Uterus (tissue), 3 donors: ENCODE measurements at regions not wholly inside any gene's neighbourhood (a gene's known extent, or its start where the extent isn't known, plus 50 kb on each side); places are given as distances from the start of the nearest gene placed in this dataset.

Experiments used
- DNase-seq, 2 donors: peaks; one replicate each; pipeline ENCODE4 v3.0.0-alpha.2; 2019 to 2020
- H3K27ac ChIP-seq, 2 donors: fragments of 200-600 bp; sonication (generic); 1 replicate in 1 of 2; 2 replicates in 1 of 2; pipeline ENCODE4 v1.5.1; 2016 to 2018
- H3K27me3 ChIP-seq, 2 donors: fragments of 200-600 bp; sonication (generic); one replicate each; pipeline ENCODE4 v1.5.1; 2018 to 2019; ENCODE audit warnings: control low read depth in 1 of 2
- H3K36me3 ChIP-seq, 2 donors: fragments of 200-600 bp; sonication (generic); one replicate each; pipeline ENCODE4 v1.5.1; 2019; ENCODE audit warnings: control low read depth in 1 of 2
- H3K4me1 ChIP-seq, 2 donors: fragments of 200-600 bp; sonication (generic); one replicate each; pipeline ENCODE4 v1.5.1; 2018 to 2019; ENCODE audit warnings: control low read depth in 1 of 2
- H3K4me3 ChIP-seq, 2 donors: fragments of 200-600 bp; sonication (generic); 1 replicate in 1 of 2; 2 replicates in 1 of 2; pipeline ENCODE4 v1.5.1; 2018 to 2019; ENCODE audit warnings: mild to moderate bottlenecking in 1 of 2
- H3K9me3 ChIP-seq, 2 donors: fragments of 200-600 bp; sonication (generic); one replicate each; pipeline ENCODE4 v1.5.1; 2019; ENCODE audit warnings: control low read depth in 1 of 2
- POLR2A ChIP-seq, 2 donors: fragments of 450-650 bp; IDR thresholded peaks; one replicate each; pipeline ENCODE4 v1.6.1; 2016; ENCODE audit warnings: antibody characterized with exemption in 2 of 2, mild to moderate bottlenecking in 1 of 2, moderate library complexity in 1 of 2
- intact Hi-C: fragments of 100-400 bp; cut with DNase I; formaldehyde crosslinking; loops from one replicate; pipeline ENCODE4 v1.15.1; 2023; ENCODE audit warnings: low total_unique reads
- TF ChIP-seq, protein P1 (sequence below), 4 experiments: fragments of 200-600 bp in 2 of 4; fragments of 450-650 bp in 2 of 4; sonication (generic) in 2 of 4; IDR thresholded peaks; one replicate each; pipeline ENCODE4 v1.5.1; 2016 to 2019; ENCODE audit warnings: antibody characterized with exemption in 4 of 4, mild to moderate bottlenecking in 2 of 4, moderate library complexity in 1 of 4
- donor health status: DM: yes; HTN: yes; CAD: no.

DNA sequence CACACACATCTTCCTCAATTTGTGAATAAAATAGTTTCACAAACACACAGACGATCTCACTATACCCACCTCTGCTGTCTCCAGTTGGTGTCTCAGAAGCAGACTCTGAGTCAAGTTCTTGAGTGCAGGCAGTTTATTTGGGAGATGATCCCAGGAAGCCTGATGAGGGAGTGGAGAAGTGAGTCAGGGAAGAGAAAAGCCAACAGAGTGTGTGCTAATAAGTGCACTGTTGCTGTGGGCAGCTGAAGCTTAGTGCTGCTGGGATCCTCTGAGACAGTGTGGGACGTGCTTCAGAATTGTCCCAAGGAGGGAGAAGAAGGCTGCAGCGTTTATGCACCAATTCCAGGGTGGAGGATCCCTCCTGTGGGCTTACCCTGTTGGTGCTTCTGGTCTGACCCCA, 423.2 kb upstream of the C16orf82 start:
- Histone ChIP-seq H3K27ac (no peak overlapping the region), H3K27me3 (no peaks in the 10 kb centered on the region), H3K9me3 (no peaks in the 10 kb centered on the region), H3K4me3 (no peak overlapping the region), H3K36me3 (no peaks in the 10 kb centered on the region), H3K4me1 (no peaks in the 10 kb centered on the region)
- TF ChIP-seq, protein P1, sequence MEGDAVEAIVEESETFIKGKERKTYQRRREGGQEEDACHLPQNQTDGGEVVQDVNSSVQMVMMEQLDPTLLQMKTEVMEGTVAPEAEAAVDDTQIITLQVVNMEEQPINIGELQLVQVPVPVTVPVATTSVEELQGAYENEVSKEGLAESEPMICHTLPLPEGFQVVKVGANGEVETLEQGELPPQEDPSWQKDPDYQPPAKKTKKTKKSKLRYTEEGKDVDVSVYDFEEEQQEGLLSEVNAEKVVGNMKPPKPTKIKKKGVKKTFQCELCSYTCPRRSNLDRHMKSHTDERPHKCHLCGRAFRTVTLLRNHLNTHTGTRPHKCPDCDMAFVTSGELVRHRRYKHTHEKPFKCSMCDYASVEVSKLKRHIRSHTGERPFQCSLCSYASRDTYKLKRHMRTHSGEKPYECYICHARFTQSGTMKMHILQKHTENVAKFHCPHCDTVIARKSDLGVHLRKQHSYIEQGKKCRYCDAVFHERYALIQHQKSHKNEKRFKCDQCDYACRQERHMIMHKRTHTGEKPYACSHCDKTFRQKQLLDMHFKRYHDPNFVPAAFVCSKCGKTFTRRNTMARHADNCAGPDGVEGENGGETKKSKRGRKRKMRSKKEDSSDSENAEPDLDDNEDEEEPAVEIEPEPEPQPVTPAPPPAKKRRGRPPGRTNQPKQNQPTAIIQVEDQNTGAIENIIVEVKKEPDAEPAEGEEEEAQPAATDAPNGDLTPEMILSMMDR (IDR thresholded peaks at IDR 0.05), result no peak
- no peak for TF ChIP-seq POLR2A (IDR thresholded peaks at IDR 0.05)
- intact Hi-C loops, result no loop called here
- no peak for DNase-seq

DNA sequence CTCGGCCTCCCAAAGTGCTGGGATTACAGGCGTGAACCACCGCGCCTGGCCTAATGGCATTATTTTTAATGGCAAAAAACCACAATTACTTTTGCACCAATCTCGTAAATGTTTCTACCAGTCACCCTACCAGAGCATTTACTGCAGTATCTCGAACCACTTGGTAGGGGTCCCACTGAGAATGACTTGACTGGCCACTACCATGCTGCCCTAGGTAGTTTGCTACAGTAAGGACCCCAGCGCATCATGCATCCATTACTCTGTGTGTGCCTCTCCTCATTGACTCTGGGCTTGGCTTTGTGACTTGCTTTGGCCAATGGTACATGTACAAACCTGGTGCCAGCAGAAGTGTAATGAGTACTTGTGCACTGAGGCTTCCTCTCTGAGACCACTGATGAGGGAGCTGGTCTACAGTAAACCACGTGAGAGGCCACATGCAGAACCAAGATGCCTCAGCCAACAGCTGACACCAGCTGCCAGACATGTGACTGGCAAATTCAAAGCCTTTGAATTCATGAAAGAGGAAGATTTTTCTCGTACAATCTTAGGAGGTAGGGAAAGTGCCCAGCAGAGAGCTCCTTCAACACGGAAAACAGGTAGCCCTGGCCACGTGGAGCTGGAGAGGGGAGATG, 421.7 kb upstream of the C16orf82 start:
- Histone ChIP-seq H3K4me3 (no peak overlapping the region), H3K9me3 (no peaks in the 10 kb centered on the region), H3K4me1 (no peaks in the 10 kb centered on the region), H3K27ac (no peak overlapping the region), H3K27me3 (no peaks in the 10 kb centered on the region), H3K36me3 (no peaks in the 10 kb centered on the region)
- intact Hi-C loops, result no loop called here
- TF ChIP-seq, protein P1 (IDR thresholded peaks at IDR 0.05), result no peak
- TF ChIP-seq POLR2A (IDR thresholded peaks at IDR 0.05), result no peak
- no peak for DNase-seq

DNA sequence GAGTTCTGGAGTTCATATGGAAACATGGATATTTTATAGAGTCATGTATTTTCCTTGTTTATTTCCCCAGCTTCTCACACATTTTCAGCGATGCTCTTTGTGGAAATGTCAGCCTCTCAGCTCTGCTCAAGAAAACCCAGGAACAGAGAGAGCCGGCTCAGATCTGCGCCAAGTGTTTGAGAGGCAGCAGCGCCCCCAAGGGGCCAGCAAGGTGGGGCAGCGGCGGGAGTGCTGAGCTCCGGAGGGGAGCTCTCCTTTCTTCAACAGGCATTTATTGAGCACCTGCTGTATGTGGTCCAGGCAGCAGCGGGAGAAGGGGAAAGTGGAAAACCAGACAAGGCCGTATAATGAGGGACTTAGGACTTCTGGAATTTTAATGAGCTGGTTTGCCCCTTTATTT, 421.1 kb upstream of the C16orf82 start:
- no peaks in the 10 kb centered on the region for H3K9me3 ChIP-seq
- H3K4me3 ChIP-seq, result no peak overlapping the region
- H3K27ac ChIP-seq, result no peak overlapping the region
- no peaks in the 10 kb centered on the region for H3K27me3 ChIP-seq
- TF ChIP-seq POLR2A (IDR thresholded peaks at IDR 0.05), result no peak
- TF ChIP-seq, protein P1 (IDR thresholded peaks at IDR 0.05), result no peak
- H3K36me3 ChIP-seq, result no peaks in the 10 kb centered on the region
- H3K4me1 ChIP-seq, result no peaks in the 10 kb centered on the region
- no peak for DNase-seq
- intact Hi-C loops, result no loop called here

DNA sequence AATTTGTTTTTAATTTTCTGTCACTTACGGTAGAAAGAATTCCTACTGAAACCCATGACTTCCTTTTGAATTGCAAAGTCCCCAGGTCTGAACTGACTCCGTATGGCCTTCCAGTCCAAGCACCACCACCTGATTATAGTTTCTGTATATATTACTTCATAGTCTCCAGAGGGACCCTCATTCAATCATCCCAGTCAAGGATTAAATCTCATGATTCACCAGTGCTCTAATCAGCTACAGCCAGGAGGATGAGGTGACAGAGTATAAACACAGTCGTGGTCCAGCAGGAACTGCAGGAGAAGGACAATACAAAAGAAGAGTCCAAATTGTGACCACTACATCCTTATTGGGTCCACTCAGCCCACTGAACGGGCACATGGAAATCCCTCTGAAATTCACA, 418.9 kb upstream of the C16orf82 start:
- Histone ChIP-seq H3K4me3 (no peak overlapping the region), H3K27me3 (no peaks in the 10 kb centered on the region), H3K9me3 (no peaks in the 10 kb centered on the region), H3K36me3 (no peaks in the 10 kb centered on the region), H3K27ac (no peak overlapping the region), H3K4me1 (no peaks in the 10 kb centered on the region)
- intact Hi-C loops, result no loop called here
- no peak for TF ChIP-seq POLR2A (IDR thresholded peaks at IDR 0.05)
- TF ChIP-seq, protein P1 (IDR thresholded peaks at IDR 0.05), result no peak
- DNase-seq, result no peak

- no peaks in the 10 kb centered on the region for H3K9me3 ChIP-seq
- no peaks in the 10 kb centered on the region for H3K27me3 ChIP-seq
- H3K36me3 ChIP-seq, result no peaks in the 10 kb centered on the region
- DNase-seq, result no peak
- no peaks in the 10 kb centered on the region for H3K4me1 ChIP-seq
- H3K4me3 ChIP-seq, result no peak overlapping the region
- intact Hi-C loops, result no loop called here
- no peak overlapping the region for H3K27ac ChIP-seq
- no peak for TF ChIP-seq POLR2A (IDR thresholded peaks at IDR 0.05)
- TF ChIP-seq, protein P1 (IDR thresholded peaks at IDR 0.05), result no peak
Measured at GRCh38 chr16:26648851-26649250, 417.9 kb upstream of the C16orf82 start.
